CD4-positive, alpha-beta T cell treated with Interleukin-10 for 1 hour (primary cell): ENCODE measurements at regions not wholly inside any gene's neighbourhood (a gene's known extent, or its start where the extent isn't known, plus 50 kb on each side); places are given as distances from the start of the nearest gene placed in this dataset.
A peak's percentile ranks its signal among the peaks of the same experiment; 100 is the strongest.

ENCODE experiments used
- DNase-seq: peaks from one replicate; pipeline ENCODE4 v3.0.0-alpha.2; 2020

GRCh38 chr6:44682987-44683779, 295.7 kb downstream of the CDC5L start:
- DNase-seq = no peak

DNA sequence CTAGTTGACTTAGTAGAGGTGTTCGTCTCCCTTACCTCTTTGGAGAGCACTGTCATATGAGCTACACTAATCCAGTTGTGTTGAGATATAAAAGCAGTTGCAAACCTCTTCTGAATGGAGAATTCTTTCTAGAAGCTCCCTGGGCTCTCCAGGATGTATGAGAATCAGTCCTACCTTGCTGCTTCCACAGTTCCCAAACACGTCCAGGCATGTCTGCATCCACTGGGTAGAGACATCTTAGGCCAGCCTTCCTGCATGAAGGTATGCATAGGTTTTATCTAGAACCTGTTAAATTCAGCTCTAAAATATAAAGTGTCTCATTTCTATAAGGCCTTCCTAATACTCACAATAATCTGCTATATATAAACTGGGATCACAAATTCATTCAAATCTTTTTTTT, 297.7 kb downstream of the CDC5L start:
- DNase-seq = no peak

DNA sequence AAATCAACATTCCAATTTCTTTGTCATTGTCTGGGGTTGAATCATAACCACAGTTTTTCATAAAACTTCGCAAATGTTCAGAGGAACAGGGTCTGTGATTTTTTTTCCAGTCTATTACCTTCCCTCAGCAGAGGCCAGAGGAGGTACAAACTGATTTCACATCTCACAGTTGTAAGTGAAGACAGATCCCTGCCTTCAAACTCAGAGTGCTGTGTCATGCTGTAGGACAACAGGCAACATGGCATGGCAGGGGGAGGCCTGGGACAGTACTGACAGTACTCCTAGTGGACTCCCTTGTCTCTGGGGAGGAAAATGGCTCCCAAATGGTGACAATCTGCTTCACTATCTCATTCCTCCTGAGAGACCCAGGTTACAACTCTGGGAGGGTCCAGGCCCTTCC, 308.6 kb downstream of the CDC5L start:
- DNase-seq = no peak

DNA sequence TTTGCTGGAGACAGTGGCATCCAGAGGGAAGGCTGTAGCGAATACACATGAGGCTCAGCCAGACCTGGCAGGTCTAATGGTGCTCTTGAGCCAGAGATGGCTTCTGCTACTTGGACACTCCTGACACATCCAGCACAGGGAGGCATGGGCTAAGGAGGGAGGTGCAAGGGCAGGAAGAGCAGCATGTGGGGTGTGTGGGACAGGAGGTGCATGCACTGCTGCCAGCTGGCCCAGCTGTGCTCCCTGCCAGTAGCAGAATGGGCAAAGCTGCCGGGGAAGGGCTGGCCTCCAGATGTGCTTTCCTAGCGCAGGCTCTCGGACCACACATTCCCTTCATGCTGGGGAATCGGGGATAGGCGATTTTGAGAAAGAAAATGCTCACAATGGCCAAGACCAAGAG, 309.2 kb downstream of the CDC5L start:
- no peak for DNase-seq

- DNase-seq = no peak
Observed at GRCh38 chr6:44697327-44697726, 309.8 kb downstream of the CDC5L start.

GRCh38 chr6:44698602-44699001, 311.1 kb downstream of the CDC5L start:
- no peak for DNase-seq

GRCh38 chr6:44699082-44699481, 311.6 kb downstream of the CDC5L start:
- no peak for DNase-seq

GRCh38 chr6:44699851-44700250, 312.3 kb downstream of the CDC5L start:
- no peak for DNase-seq

DNA sequence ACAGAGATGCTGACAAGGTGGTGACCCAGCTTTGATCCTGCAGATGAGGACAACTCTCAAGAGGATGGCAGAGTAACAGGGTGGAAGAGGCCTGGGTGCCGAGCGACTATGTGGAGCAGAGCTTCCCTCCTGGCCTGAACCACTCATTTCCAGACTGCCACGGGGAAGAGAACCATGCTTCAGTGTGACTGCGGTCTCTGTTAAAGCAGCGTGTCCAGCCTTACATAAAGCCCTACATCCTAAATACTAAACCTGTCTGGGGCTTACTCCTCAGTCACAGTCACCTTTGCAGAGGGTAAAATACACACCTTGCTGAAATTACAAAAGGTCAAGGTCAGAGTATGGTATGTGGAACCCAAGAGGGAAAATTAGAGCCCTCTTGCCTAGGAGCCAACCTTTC, 312.9 kb downstream of the CDC5L start:
- no peak for DNase-seq

- DNase-seq = no peak
Observed at GRCh38 chr6:44701038-44701636, 313.6 kb downstream of the CDC5L start.

DNA sequence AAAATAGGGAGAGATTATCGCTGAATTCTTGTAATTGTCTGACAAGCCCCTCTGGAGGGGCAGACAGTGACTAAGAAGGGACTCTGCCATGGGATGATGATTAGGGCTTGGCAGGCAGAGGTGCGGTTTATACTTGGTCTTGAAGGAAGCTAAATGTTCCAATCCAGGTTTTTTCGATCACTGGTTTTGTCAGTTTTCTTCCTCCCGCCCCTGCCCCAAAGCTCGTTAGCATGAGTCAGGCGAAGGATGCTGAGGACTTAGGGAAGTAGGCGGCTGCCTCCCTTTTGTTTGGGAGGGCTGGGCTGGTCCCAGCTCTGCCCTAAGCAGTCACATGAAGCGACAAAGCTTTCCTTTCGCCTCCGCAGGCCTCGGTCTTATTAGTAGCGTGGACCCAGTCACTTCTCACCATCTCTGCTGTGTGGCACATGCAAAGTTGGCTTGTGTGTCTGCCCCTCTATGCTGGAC, 314.2 kb downstream of the CDC5L start:
- no peak for DNase-seq

GRCh38 chr6:44702292-44702691, 314.8 kb downstream of the CDC5L start:
- DNase-seq = no peak

- DNase-seq = peak; percentile 1
Observed at GRCh38 chr6:44704240-44705150, 317.0 kb downstream of the CDC5L start.

DNA sequence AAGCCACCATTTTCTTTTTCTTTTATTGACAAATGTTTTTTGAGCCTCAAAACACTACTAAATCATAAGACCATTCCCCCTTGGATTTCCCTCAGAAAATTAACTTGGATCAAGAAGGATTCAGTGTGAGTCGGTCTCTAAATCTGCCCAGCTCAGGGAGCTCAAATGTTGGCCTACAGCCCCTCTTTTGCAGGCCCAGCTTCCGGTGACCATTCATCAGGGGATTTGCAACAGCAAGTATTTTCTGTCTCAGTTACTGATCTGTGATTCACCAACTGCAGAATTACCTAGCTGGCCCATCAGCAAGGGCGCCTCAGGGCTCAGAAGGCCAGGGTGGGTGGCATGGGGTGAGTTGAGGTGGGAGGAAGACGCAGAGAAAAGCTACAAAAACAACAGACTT, 318.1 kb downstream of the CDC5L start:
- no peak for DNase-seq

GRCh38 chr6:44706011-44706410, 318.5 kb downstream of the CDC5L start:
- no peak for DNase-seq

DNA sequence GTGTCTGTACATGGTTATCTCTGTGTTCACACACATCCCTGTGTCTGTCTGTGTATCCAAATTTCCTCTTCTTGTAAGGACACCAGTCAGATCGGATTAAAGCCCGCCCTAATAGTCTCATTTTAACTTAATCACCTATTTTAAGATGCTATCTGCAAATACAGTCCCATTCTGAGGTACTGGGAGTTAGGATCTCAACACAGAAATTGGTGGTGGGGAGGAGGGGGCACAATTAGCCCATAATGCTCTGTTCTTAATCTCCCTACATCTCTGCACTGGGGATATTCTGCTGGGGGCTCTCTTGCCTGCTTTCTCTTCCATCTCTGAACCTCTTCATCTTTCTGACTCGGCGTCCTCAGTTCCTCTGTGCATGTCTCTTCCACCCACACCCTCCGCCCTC, 320.7 kb downstream of the CDC5L start:
- DNase-seq = no peak

DNA sequence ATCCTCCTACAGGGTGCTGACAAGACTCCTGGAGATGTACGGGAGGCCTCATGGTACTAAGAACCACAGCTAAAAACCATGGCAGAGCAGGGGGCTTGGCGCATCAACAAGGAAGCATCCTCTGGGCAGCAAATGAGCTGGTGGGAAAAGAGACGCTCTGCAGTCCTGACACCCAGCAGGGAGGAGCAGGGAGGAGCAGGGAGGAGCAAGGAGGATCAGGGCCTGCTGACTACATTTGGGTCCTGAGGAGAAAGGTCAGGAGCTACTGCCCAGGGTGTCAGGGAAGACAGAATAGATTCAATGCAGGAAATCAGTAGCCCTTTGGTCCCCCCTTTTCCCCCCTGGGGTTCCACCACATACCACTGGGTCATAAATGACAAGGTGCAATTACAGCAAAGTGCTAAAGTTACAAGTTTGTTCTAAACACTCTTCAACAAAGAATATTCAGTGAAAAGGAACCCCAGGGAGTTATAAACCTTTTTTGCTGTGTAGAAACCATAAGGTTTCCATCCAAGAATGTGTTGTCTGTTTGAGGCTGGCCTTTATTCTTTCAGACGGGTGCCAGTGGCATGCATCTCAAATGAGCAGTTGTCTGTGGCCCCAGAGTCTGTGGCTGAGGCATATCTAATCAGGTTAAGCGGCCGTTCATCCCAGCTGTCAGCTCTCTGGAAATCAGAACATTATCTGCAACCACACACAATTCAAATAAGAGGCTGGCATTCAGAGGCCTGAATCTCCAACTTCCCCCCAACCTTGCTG, 325.0 kb downstream of the CDC5L start:
- DNase-seq = no peak

DNA sequence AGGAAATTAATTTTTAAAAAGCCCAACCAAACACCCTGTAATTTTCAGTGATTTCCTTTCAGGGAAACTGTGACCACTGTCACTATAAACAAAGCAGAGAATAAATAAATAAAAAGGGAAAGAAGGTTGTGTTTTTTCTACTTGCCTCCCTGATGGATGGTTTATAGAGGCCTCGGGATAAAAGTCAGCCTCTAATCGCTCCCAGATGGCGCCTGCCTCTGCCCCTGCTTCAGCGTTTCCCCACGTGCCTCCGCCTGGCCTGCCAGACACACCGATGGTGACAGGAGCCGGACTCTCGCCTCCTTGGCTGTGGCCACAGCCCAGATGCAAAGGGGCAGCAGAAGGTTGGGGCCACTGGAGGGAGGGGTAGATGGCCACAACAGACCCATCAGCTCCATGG, 327.7 kb downstream of the CDC5L start:
- DNase-seq = no peak

GRCh38 chr6:44715925-44716324, 328.4 kb downstream of the CDC5L start:
- no peak for DNase-seq

DNA sequence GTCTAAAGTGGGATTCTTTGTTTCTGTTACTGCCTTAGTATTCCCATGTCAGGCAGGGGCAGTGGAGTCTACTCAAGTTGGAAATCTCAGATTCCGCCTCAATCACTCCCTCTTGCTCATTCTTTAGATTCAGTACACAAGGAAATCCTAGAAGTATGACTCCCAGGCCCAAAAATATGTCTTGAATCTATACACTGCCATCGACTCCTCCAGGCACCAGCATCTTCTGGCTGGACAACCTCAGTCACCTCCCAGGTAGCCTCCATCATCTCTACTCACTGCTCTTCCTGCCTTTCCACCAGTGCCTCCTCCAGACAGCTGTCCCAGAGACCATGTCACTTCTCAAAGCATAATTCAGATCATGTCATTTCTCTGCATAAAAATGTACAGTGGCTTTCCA, 329.9 kb downstream of the CDC5L start:
- DNase-seq = no peak

DNA sequence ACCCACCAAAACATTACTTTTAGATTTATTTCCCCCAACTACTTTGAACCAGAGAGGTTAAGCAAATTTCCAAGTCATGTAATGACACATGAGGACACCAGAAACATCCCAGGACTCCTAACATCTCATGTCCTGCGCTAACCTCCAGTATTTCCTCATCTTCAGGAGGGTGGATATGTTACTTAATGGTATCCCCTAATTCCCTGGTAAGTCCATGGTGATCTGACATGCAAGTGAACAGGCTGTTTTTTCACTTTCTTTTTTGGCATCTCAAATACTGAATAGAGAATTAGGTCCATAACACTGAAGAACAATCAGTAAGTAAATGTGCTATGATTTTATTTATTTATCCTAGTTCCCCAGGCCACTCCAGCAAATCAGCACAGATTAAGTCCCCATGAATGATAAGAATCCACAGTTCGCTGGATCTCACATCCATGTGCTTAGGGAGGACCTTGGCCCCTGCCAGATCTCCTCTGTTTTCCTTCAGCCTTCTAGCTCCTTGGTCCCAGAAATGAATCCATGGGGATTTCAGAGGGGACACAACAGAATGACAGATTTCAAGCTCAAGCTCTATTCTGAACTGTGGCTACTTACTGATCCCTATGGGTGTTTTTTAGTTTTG, 334.6 kb downstream of the CDC5L start:
- DNase-seq = no peak

GRCh38 chr6:44722736-44723135, 335.2 kb downstream of the CDC5L start:
- DNase-seq = no peak
